GM18498 (cell line): ENCODE measurements at regions not wholly inside any gene's neighbourhood (a gene's known extent, or its start where the extent isn't known, plus 50 kb on each side); places are given as distances from the start of the nearest gene placed in this dataset.

Experiments used
- ATAC-seq: cut with Tn5 transposase; IDR thresholded peaks from one replicate; pipeline ENCODE4 v1.9.1; 2021; ENCODE audit warnings: mild to moderate bottlenecking, moderate library complexity; ENCODE audit not compliant: unreplicated experiment

GRCh38 chr4:188197566-188197965 is 58.3 kb downstream of the TRIML1 start:
- ATAC-seq = no peak

GRCh38 chr4:188198982-188199792 is 59.9 kb downstream of the TRIML1 start:
- ATAC-seq = no peak

GRCh38 chr4:188201851-188202250 is 62.6 kb downstream of the TRIML1 start:
- ATAC-seq = no peak

GRCh38 chr4:188206783-188207182 is 67.5 kb downstream of the TRIML1 start:
- ATAC-seq = no peak

GRCh38 chr4:188214861-188215260 is 75.6 kb downstream of the TRIML1 start:
- ATAC-seq = no peak

GRCh38 chr4:188218392-188218791 is 79.2 kb downstream of the TRIML1 start:
- ATAC-seq = no peak

GRCh38 chr4:188220006-188220405 is 80.8 kb downstream of the TRIML1 start:
- ATAC-seq = no peak

GRCh38 chr4:188221090-188221489 is 81.8 kb downstream of the TRIML1 start:
- ATAC-seq = no peak

GRCh38 chr4:188228279-188228678 is 89.0 kb downstream of the TRIML1 start:
- ATAC-seq = no peak

- no peak for ATAC-seq
Measured at GRCh38 chr4:188232428-188232827, 93.2 kb downstream of the TRIML1 start.

- no peak for ATAC-seq
Measured at GRCh38 chr4:188242041-188242440, 102.8 kb downstream of the TRIML1 start.

GRCh38 chr4:188245651-188246050 is 106.4 kb downstream of the TRIML1 start:
- no peak for ATAC-seq

GRCh38 chr4:188246488-188246887 is 107.2 kb downstream of the TRIML1 start:
- no peak for ATAC-seq

GRCh38 chr4:188254211-188254610 is 115.0 kb downstream of the TRIML1 start:
- no peak for ATAC-seq

GRCh38 chr4:188262464-188262863 is 123.2 kb downstream of the TRIML1 start:
- ATAC-seq = no peak

- no peak for ATAC-seq
Measured at GRCh38 chr4:188263321-188263720, 124.1 kb downstream of the TRIML1 start.

- no peak for ATAC-seq
Measured at GRCh38 chr4:188266386-188266785, 127.1 kb downstream of the TRIML1 start.

GRCh38 chr4:188268131-188268908 is 129.1 kb downstream of the TRIML1 start:
- no peak for ATAC-seq

GRCh38 chr4:188270273-188271069 is 131.2 kb downstream of the TRIML1 start:
- ATAC-seq = no peak

- ATAC-seq = no peak
Measured at GRCh38 chr4:188275686-188276085, 136.4 kb downstream of the TRIML1 start.

GRCh38 chr4:188279184-188279583 is 139.9 kb downstream of the TRIML1 start:
- no peak for ATAC-seq
